GM12878 (cell line): ENCODE measurements at regions not wholly inside any gene's neighbourhood (a gene's known extent, or its start where the extent isn't known, plus 50 kb on each side); places are given as distances from the start of the nearest gene placed in this dataset.

ENCODE experiments used
- ATAC-seq: fragments of 200-7000 bp; cut with Tn5 transposase; 3 replicates; pipeline ENCODE4 v1.9.1; 2020; ENCODE audit warnings: mild to moderate bottlenecking, moderate library complexity
- BruUV-seq: library from RNA; stranded (reverse); fragments of 400-500 nt; replicated peaks from 2 replicates; lab custom pipeline; 2021; lab: Mats Ljungman, UMichigan
- CTCF ChIA-PET: fragments of 300-600 bp; sonication (Branson Sonifier 250); formaldehyde crosslinking; extraction: SDS; loops from one replicate; lab custom pipeline; 2021; ENCODE audit warnings: inconsistent platforms; lab: Yijun Ruan, JAX
- POLR2A ChIA-PET: fragments of 350-600 bp; formaldehyde crosslinking; extraction: SDS; loops from one replicate; lab custom pipeline; 2021; ENCODE audit warnings: inconsistent platforms; lab: Charles Lee
- RAD21 ChIA-PET: fragments of 300-600 bp; sonication (Branson Sonifier 250); formaldehyde crosslinking; loops from one replicate; lab custom pipeline; 2023; ENCODE audit warnings: antibody characterized with exemption; ENCODE audit not compliant: unreplicated experiment; lab: Charles Lee
- SMC1A ChIA-PET: fragments of 300-600 bp; sonication (Branson Sonifier 250); formaldehyde crosslinking; loops from one replicate; lab custom pipeline; 2023; ENCODE audit not compliant: unreplicated experiment, uncharacterized antibody; lab: Charles Lee
- DNase-seq: peaks from one replicate; pipeline ENCODE4 v3.0.0-alpha.2; 2011; ENCODE audit warnings: low read depth, low spot score
- FAIRE-seq: peaks from 3 replicates; lab custom pipeline; 2011; peaks lifted over from hg19 to GRCh38; lab: Jason Lieb, UNC
- H2AFZ ChIP-seq: 2 replicates; pipeline ENCODE4 v1.6.0; 2011; ENCODE audit warnings: low read depth, low read length, control low read depth; ENCODE audit not compliant: control insufficient read depth
- H3K27ac ChIP-seq: 2 replicates; pipeline ENCODE4 v1.5.1; 2011; ENCODE audit warnings: control low read depth; ENCODE audit not compliant: control insufficient read depth, insufficient read depth
- H3K27me3 ChIP-seq, 2 experiments: replicated peaks in 1 of 2; 2 replicates each; pipeline versions ENCODE4 v1.6.0 to v1.6.1; 2011; ENCODE audit warnings: low read length in 1 of 2; ENCODE audit not compliant: control insufficient read depth in 2 of 2, insufficient read depth in 2 of 2
- H3K36me3 ChIP-seq, 2 experiments: 2 replicates each; pipeline ENCODE4 v1.5.1; 2011; ENCODE audit warnings: low read length in 1 of 2; ENCODE audit not compliant: control insufficient read depth in 2 of 2, insufficient read depth in 2 of 2
- H3K4me1 ChIP-seq: 2 replicates; pipeline ENCODE4 v1.6.1; 2011; ENCODE audit warnings: mild to moderate bottlenecking, low read length, moderate library complexity, mixed read lengths; ENCODE audit not compliant: control insufficient read depth, insufficient read depth
- H3K4me2 ChIP-seq: 2 replicates; pipeline ENCODE4 v1.6.0; 2011; ENCODE audit warnings: control low read depth; ENCODE audit not compliant: control insufficient read depth, insufficient read depth
- H3K4me3 ChIP-seq: fragments of 200-600 bp; sonication (generic); 2 replicates; pipeline ENCODE4 v1.5.1; 2016
- H3K79me2 ChIP-seq: 2 replicates; pipeline ENCODE4 v1.6.0; 2011; ENCODE audit warnings: low read length; ENCODE audit not compliant: control insufficient read depth, insufficient read depth
- H3K9ac ChIP-seq: 2 replicates; pipeline ENCODE4 v1.8.0; 2011; ENCODE audit warnings: low read length, control low read depth, mixed read lengths; ENCODE audit not compliant: control insufficient read depth, insufficient read depth
- H3K9me3 ChIP-seq: replicated peaks from 3 replicates; pipeline ENCODE4 v1.5.1; 2011; ENCODE audit warnings: mild to moderate bottlenecking, low read length; ENCODE audit not compliant: control insufficient read depth, insufficient read depth
- H4K20me1 ChIP-seq: 2 replicates; pipeline ENCODE4 v1.6.0; 2011; ENCODE audit not compliant: control insufficient read depth, insufficient read depth
- CBX5 ChIP-seq: sonication (generic); IDR thresholded peaks from 2 replicates; pipeline ENCODE4 v1.6.1; 2016; ENCODE audit warnings: low read depth, moderate library complexity, mild to moderate bottlenecking, inconsistent platforms
- CREB1 ChIP-seq: IDR thresholded peaks from 2 replicates; pipeline ENCODE4 v1.6.1; 2012; ENCODE audit warnings: low read depth, mild to moderate bottlenecking, inconsistent platforms
- DPF2 ChIP-seq: fragments of 450-650 bp; IDR thresholded peaks from 2 replicates; pipeline ENCODE4 v1.6.1; 2017; ENCODE audit warnings: mild to moderate bottlenecking
- FOXK2 ChIP-seq: fragments of 450-650 bp; IDR thresholded peaks from 2 replicates; pipeline ENCODE4 v1.6.1; 2017; ENCODE audit warnings: mild to moderate bottlenecking, moderate library complexity
- KDM1A ChIP-seq: fragments of 200-600 bp; sonication (generic); IDR thresholded peaks from 2 replicates; pipeline ENCODE4 v1.6.1; 2016; ENCODE audit warnings: borderline replicate concordance
- NFXL1 ChIP-seq: fragments of 450-650 bp; IDR thresholded peaks from 2 replicates; pipeline ENCODE4 v1.6.1; 2017; ENCODE audit warnings: antibody characterized with exemption, mild to moderate bottlenecking, borderline replicate concordance
- PBX3 ChIP-seq: IDR thresholded peaks from 2 replicates; pipeline ENCODE4 v1.6.1; 2011; ENCODE audit warnings: mild to moderate bottlenecking, low read depth, low read length, moderate library complexity; ENCODE audit not compliant: insufficient replicate concordance
- SIX5 ChIP-seq: IDR thresholded peaks from 2 replicates; pipeline ENCODE4 v1.6.1; 2011; ENCODE audit warnings: mild to moderate bottlenecking, low read depth, low read length, moderate library complexity; ENCODE audit not compliant: severe bottlenecking
- SMC3 ChIP-seq: IDR thresholded peaks from 2 replicates; pipeline ENCODE4 v1.6.1; 2011; ENCODE audit warnings: low read length, improper control_type of control experiment, borderline replicate concordance
- SREBF2 ChIP-seq: IDR thresholded peaks from 2 replicates; pipeline ENCODE4 v1.6.1; 2012; ENCODE audit warnings: mild to moderate bottlenecking, low read length
- SRF ChIP-seq, 2 experiments: IDR thresholded peaks; 2 replicates each; pipeline ENCODE4 v1.6.1; 2011; ENCODE audit warnings: low read depth in 2 of 2, low read length in 2 of 2, mild to moderate bottlenecking in 1 of 2, moderate library complexity in 1 of 2
- TCF12 ChIP-seq: IDR thresholded peaks from 2 replicates; pipeline ENCODE4 v1.6.1; 2011; ENCODE audit warnings: low read depth, mild to moderate bottlenecking, low read length
- USF1 ChIP-seq: IDR thresholded peaks from 2 replicates; pipeline ENCODE4 v1.6.1; 2011; ENCODE audit warnings: borderline replicate concordance, low read depth, mild to moderate bottlenecking, moderate library complexity, mixed read lengths, low read length; ENCODE audit not compliant: insufficient read depth; ENCODE audit errors: extremely low read length
- ZNF592 ChIP-seq: fragments of 450-650 bp; IDR thresholded peaks from 2 replicates; pipeline ENCODE4 v1.6.1; 2017; ENCODE audit warnings: mild to moderate bottlenecking, moderate library complexity
- ZSCAN29 ChIP-seq: fragments of 450-650 bp; IDR thresholded peaks from 2 replicates; pipeline ENCODE4 v1.6.1; 2017; ENCODE audit warnings: mild to moderate bottlenecking, moderate library complexity
- ZZZ3 ChIP-seq: IDR thresholded peaks from 2 replicates; pipeline ENCODE4 v1.6.1; 2011; ENCODE audit warnings: low read depth; ENCODE audit not compliant: control insufficient read depth, insufficient read length
- WGBS: methylation state at CpG from one replicate; pipeline ENCODE4 v1.1.6; 2016; ENCODE audit warnings: low lambda C conversion rate; ENCODE audit not compliant: insufficient replicate concordance, insufficient coverage; ENCODE audit errors: missing lambda C conversion rate; 5-methylcytosine and 5-hydroxymethylcytosine counted together
- in situ Hi-C: fragments of 300-500 bp; cut with MboI; formaldehyde crosslinking; loops from 9 replicates; pipeline ENCODE4 v1.14.3; 2018; ENCODE audit warnings: mixed read lengths
- intact Hi-C: fragments of 100-400 bp; cut with micrococcal nuclease; formaldehyde crosslinking; loops from one replicate; pipeline ENCODE4 v1.14.2; 2022; ENCODE audit not compliant: unreplicated experiment

- TF ChIP-seq CREB1 (no peak), SIX5 (no peak), TCF12 (no peak), FOXK2 (no peak), NFXL1 (no peak), SRF (IDR thresholded peaks at IDR 0.05; ENCODE audit: low read depth in 2 of 2, low read length in 2 of 2) (no peak)
These were observed 70.7 kb downstream of the NCR2 start (continued) for GRCh38 chr6:41405941-41406727.

GRCh38 chr6:41406728-41407489 lies 71.5 kb downstream of the NCR2 start:
- no peak for FAIRE-seq
- TF ChIP-seq DPF2 (no peak), CBX5 (no peak), KDM1A (no peak), PBX3 (no peak), SMC3 (no peak), ZSCAN29 (no peak), USF1 (no peak), ZZZ3 (no peak), ZNF592 (no peak), SREBF2 (no peak)

More at GRCh38 chr6:41406728-41407489, 71.5 kb downstream of the NCR2 start:
- H2AFZ ChIP-seq, result no peak overlapping the region
- peaks cover 0 to 2% of the 10 kb centered on the region in 2 experiments; a peak in 1 of 4 replicates for H3K27me3 ChIP-seq
- no TSS peak for BruUV-seq
- no peaks in the 10 kb centered on the region for H4K20me1 ChIP-seq
- SMC1A ChIA-PET, result no interaction called here
- in situ Hi-C loops, result no loop called here
- DNase-seq (no peak), ATAC-seq (no peak)
- no peaks in the 10 kb centered on the region for H3K79me2 ChIP-seq
- 69% methylated on average over 53 of the region's 63 CpGs for WGBS
- peaks cover 2% of the 10 kb centered on the region; the same call in 2 of the 3 replicates for H3K9me3 ChIP-seq
- no peaks in the 10 kb centered on the region for H3K4me1 ChIP-seq
- H3K9ac ChIP-seq, result no peak overlapping the region
- CTCF ChIA-PET, result no interaction called here
- intact Hi-C loops, result no loop called here
- no peaks in the 10 kb centered on the region for H3K36me3 ChIP-seq
- POLR2A ChIA-PET, result no interaction called here
- RAD21 ChIA-PET, result no interaction called here
- H3K27ac ChIP-seq, result no peak overlapping the region
- no peak overlapping the region for H3K4me2 ChIP-seq
- H3K4me3 ChIP-seq, result no peak overlapping the region
